ENCODE measurements at regions not wholly inside any gene's neighbourhood (a gene's known extent, or its start where the extent isn't known, plus 50 kb on each side); places are given as distances from the start of the nearest gene placed in this dataset.

DNA sequence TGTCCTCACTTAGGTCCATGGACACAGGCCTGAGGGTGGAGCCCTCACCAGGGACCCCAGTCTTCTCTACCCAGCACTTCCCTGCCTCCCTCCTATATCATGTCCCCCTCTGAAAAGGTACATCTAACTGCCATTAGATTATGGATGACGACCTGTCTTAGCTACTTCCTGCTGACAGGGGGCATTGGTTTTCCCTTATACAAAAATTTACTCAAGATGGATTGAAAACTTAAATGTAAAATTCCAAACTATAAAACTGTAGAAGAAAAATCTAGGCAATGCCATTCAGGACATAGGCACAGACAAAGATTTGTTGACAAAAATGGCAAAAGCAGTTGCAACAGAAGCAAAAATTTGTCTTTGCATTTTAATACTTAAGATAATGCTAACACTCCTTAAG, 623.2 kb upstream of the FAM174A start:
- no peaks in the 10 kb centered on the region for H3K4me1 ChIP-seq
- DNase-seq: no peak
- no peak overlapping the region for H3K27ac ChIP-seq
- no peak for TF ChIP-seq CTCF (IDR thresholded peaks at IDR 0.05)
- H3K27me3 ChIP-seq: no peaks in the 10 kb centered on the region
- H3K36me3 ChIP-seq: no peaks in the 10 kb centered on the region
- H3K4me3 ChIP-seq: no peak overlapping the region
- intact Hi-C loops (cut with DNase I): no loop called here
- ATAC-seq: no peak
- no peaks in the 10 kb centered on the region for H3K9me3 ChIP-seq

- Histone ChIP-seq H3K4me3 (no peak overlapping the region), H3K27me3 (no peaks in the 10 kb centered on the region), H3K9me3 (no peaks in the 10 kb centered on the region), H3K27ac (no peak overlapping the region), H3K36me3 (no peaks in the 10 kb centered on the region), H3K4me1 (no peaks in the 10 kb centered on the region)
- intact Hi-C loops (cut with DNase I): no loop called here
- ATAC-seq (no peak), DNase-seq (no peak)
- TF ChIP-seq CTCF (IDR thresholded peaks at IDR 0.05): no peak
These were observed 628.4 kb upstream of the FAM174A start for GRCh38 chr5:99906776-99907175.

DNA sequence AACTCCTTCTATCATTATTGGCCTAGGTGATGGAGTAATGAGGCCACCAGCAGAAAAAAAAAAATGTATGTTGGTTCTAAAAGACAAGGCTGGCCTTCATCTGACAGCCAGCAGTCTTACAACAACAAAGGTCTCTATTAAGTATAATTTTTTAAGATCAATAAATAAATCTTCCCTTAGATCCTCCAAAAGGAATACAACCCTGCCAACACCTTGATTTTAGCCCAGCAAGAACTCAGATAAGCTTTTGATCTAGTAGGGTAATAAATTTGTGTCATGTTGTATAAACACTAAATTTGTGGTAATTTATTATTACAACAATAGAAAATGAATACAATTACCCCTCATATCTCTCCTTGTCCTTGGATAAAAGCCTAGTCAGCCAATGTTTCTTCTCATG, 633.2 kb upstream of the FAM174A start:
- intact Hi-C loops (cut with DNase I): no loop called here
- H3K4me1 ChIP-seq: no peaks in the 10 kb centered on the region
- H3K36me3 ChIP-seq: no peaks in the 10 kb centered on the region
- no peaks in the 10 kb centered on the region for H3K27me3 ChIP-seq
- DNase-seq: no peak
- no peaks in the 10 kb centered on the region for H3K9me3 ChIP-seq
- H3K27ac ChIP-seq: no peak overlapping the region
- no peak overlapping the region for H3K4me3 ChIP-seq
- no peak for TF ChIP-seq CTCF (IDR thresholded peaks at IDR 0.05)
- no peak for ATAC-seq

DNA sequence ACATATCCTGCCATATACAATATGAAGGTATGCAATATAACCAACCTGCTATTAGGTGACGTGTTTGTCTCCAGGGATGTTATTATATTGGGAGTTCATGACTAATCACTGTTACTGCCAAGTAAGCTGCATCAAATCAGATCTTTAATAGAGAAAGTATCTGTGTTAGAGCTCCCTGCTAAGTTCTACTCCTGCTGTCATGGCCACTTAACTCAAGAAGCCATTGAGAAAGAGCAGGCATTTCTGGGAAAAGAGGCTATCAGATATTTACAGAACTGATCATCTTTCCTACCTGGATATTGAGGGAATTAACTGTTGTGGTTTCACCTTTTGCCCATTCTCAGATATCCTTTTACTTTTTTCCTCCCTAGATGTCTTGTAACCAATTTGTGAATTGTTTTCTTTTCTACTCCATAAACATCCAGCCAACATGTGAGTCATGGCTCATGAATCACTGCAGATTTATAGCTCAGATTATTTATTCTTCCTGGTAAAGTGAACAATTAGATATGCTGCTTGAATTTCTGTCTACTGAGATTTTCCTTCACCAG, 634.8 kb upstream of the FAM174A start:
- Histone ChIP-seq H3K9me3 (no peaks in the 10 kb centered on the region), H3K4me1 (no peaks in the 10 kb centered on the region), H3K27ac (no peak overlapping the region), H3K36me3 (no peaks in the 10 kb centered on the region), H3K4me3 (no peak overlapping the region), H3K27me3 (no peaks in the 10 kb centered on the region)
- ATAC-seq: no peak
- no peak for DNase-seq
- intact Hi-C loops (cut with DNase I): no loop called here
- no peak for TF ChIP-seq CTCF (IDR thresholded peaks at IDR 0.05)

DNA sequence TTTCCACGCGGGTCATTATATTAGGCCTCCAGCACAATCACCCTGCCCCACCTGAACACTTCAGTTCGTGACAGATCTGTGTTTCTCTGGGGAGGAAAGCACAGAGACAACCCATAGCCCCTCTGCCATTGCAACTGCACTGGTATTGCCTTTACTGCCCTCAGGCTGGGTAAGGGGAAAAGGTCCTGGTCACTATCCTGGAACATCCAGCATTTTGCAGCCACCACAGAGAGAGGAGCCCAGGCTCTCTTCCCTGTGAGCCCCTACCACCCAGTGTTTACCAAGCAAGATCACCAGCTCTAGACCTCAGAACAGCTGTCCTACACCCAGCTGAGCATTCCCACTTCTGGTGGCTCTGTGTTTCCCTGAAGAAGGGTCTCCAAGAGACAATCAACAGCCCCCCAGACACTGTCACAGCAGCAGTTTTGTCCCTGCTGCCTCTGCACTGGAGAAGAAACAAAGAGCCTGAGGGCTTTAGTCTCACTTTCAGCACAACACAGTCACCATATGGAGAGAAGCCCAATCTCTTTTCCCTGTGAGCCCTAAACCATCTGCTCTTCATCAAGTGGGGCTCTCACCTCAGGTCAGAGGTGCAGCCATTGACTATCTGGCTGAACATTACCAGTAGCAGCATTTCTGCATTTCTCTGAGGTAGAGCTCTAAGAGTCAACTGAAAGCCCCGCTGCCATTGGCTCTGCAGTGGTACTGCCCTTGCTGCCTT, 655.2 kb upstream of the FAM174A start:
- intact Hi-C loops (cut with DNase I): no loop called here
- no peak overlapping the region for H3K27ac ChIP-seq
- peak; percentile 21 for DNase-seq
- no peak overlapping the region for H3K4me3 ChIP-seq
- TF ChIP-seq CTCF (IDR thresholded peaks at IDR 0.05): no peak
- no peak for ATAC-seq
- no peaks in the 10 kb centered on the region for H3K36me3 ChIP-seq
- H3K27me3 ChIP-seq: no peaks in the 10 kb centered on the region
- no peaks in the 10 kb centered on the region for H3K9me3 ChIP-seq
- no peaks in the 10 kb centered on the region for H3K4me1 ChIP-seq
